ENCODE measurements at regions not wholly inside any gene's neighbourhood (a gene's known extent, or its start where the extent isn't known, plus 50 kb on each side); places are given as distances from the start of the nearest gene placed in this dataset.

DNA sequence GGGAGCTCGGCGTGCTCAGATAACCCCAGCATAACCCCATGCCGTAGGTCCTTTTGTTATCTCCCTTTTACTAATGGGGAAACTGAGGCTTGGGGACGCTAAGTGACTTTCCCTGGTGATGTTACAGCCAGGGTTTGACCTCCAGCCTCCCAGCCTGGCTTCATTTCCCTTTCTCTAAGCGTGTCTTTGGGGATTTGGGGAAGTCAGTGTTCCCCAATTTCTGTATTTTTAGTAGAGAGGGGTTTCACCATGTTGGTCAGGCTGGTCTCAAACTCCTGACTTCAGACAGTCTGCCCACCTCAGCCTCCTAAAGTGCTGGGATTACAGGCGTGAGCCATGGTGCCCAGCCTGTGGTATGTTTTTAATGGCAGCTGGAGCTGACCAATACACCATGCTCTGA, 85.4 kb downstream of the PHETA1 start:
- TF ChIP-seq, protein P1, sequence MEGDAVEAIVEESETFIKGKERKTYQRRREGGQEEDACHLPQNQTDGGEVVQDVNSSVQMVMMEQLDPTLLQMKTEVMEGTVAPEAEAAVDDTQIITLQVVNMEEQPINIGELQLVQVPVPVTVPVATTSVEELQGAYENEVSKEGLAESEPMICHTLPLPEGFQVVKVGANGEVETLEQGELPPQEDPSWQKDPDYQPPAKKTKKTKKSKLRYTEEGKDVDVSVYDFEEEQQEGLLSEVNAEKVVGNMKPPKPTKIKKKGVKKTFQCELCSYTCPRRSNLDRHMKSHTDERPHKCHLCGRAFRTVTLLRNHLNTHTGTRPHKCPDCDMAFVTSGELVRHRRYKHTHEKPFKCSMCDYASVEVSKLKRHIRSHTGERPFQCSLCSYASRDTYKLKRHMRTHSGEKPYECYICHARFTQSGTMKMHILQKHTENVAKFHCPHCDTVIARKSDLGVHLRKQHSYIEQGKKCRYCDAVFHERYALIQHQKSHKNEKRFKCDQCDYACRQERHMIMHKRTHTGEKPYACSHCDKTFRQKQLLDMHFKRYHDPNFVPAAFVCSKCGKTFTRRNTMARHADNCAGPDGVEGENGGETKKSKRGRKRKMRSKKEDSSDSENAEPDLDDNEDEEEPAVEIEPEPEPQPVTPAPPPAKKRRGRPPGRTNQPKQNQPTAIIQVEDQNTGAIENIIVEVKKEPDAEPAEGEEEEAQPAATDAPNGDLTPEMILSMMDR (IDR thresholded peaks at IDR 0.05; ENCODE audit: low read length), result no peak
- TF ChIP-seq EZH2 (optimal IDR thresholded peaks at IDR 0.05; ENCODE audit: low read depth, low read length), result no peak
- TF ChIP-seq EZH2phosphoT487 (IDR thresholded peaks at IDR 0.05; ENCODE audit: low read length), result no peak

All from MM.1S (cell line).